ENCODE measurements at regions not wholly inside any gene's neighbourhood (a gene's known extent, or its start where the extent isn't known, plus 50 kb on each side); places are given as distances from the start of the nearest gene placed in this dataset.
A peak's percentile ranks its signal among the peaks of the same experiment; 100 is the strongest.

DNA sequence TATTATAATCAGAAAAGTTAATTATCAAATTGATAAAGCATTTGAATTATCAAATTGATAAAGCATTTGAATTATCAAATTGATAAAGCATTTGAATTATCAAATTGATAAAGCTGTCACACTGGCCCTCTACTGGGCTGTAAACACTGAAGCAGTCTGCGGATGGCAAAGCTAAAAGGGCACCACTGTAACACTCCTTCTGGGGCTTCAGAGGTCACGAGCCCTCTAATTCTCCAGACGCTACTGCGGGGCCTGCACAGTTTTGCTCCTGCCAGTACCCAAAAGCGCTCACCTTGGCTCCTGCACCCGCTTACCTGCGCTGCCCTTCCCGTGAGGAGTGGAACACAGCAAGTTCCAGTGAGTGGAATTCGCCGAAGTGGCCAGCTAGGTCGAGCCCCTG is 409.0 kb upstream of the KCNMB2 start:
- Histone ChIP-seq H4K91ac (replicated peaks; ENCODE audit: insufficient read length, low read length) (no peak overlapping the region), H3K4me2 (ENCODE audit: insufficient read depth in 1 of 2, low read depth in 2 of 2, low read length in 2 of 2) (no peak overlapping the region), H2BK5ac (ENCODE audit: low read depth, low read length) (no peak overlapping the region), H3K27ac (ENCODE audit: low read depth, low read length) (no peak overlapping the region; the same call in 1 of the 2 replicates), H3K9me3 (ENCODE audit: insufficient read depth in 2 of 2, low read depth in 1 of 2, low read length in 1 of 2) (peaks cover 0 to 3% of the 10 kb centered on the region in 2 experiments; a peak in 1 of 4 replicates), H3K4me1 (replicated peaks in 1 of 4; ENCODE audit: control insufficient read depth in 3 of 4, insufficient read depth in 4 of 4, low read length in 3 of 4) (no peaks in the 10 kb centered on the region), H2AFZ (ENCODE audit: low read length) (peak overlapping the region; percentile 77; the same call in 1 of the 2 replicates), H3K4me3 (ENCODE audit: extremely low read depth in 1 of 4, insufficient read depth in 2 of 4, low read depth in 3 of 4, low read length in 4 of 4) (no peak overlapping the region), H3K79me2 (ENCODE audit: control insufficient read depth in 1 of 2, insufficient read depth in 2 of 2, low read length in 2 of 2) (no peaks in the 10 kb centered on the region), H3K14ac (ENCODE audit: insufficient read length) (no peak overlapping the region), H4K5ac (ENCODE audit: insufficient read length, low read depth, low read length) (no peak overlapping the region), H2BK120ac (replicated peaks; ENCODE audit: low read depth, low read length) (no peak overlapping the region), H3K4ac (replicated peaks; ENCODE audit: insufficient read length, low read depth, low read length) (no peak overlapping the region), H3K18ac (ENCODE audit: extremely low read depth, low read length) (no peak overlapping the region), H2BK12ac (ENCODE audit: low read depth, low read length) (no peak overlapping the region; the same call in 1 of the 2 replicates), H4K8ac (ENCODE audit: extremely low read depth, insufficient read depth, low read length) (no peak overlapping the region), H3K36me3 (ENCODE audit: control insufficient read depth in 2 of 4, insufficient read depth in 4 of 4, low read length in 3 of 4) (no peaks in the 10 kb centered on the region), H3K56ac (replicated peaks; ENCODE audit: insufficient read length, low read depth, low read length) (no peak overlapping the region), H4K20me1 (replicated peaks in 1 of 2; ENCODE audit: control insufficient read depth in 1 of 2, insufficient read depth in 2 of 2, low read length in 2 of 2) (no peaks in the 10 kb centered on the region), H2BK15ac (ENCODE audit: low read length) (no peak overlapping the region), H3K9ac (replicated peaks in 1 of 4; ENCODE audit: extremely low read depth in 1 of 4, low read depth in 3 of 4, low read length in 3 of 4) (no peak overlapping the region), H3K27me3 (replicated peaks in 1 of 4; ENCODE audit: control insufficient read depth in 3 of 4, extremely low read depth in 1 of 4, insufficient read depth in 3 of 4, low read length in 3 of 4) (no peaks in the 10 kb centered on the region), H3K79me1 (ENCODE audit: low read depth, low read length) (no peaks in the 10 kb centered on the region), H3K23ac (ENCODE audit: insufficient read length) (no peak overlapping the region), H3K23me2 (ENCODE audit: low read depth, low read length) (no peaks in the 10 kb centered on the region), H2BK20ac (ENCODE audit: low read length) (no peak overlapping the region), H2AK5ac (ENCODE audit: low read depth, low read length) (no peak overlapping the region)
- FAIRE-seq (no peak), DNase-seq (ENCODE audit: low read depth in 1 of 2, low spot score in 2 of 2) (no peak)
- ChIA-PET CTCF (ENCODE audit: partially characterized antibody) (no interaction called here), POLR2A (ENCODE audit: partially characterized antibody) (no interaction called here)
- TF ChIP-seq CBX5 (IDR thresholded peaks at IDR 0.05; ENCODE audit: low read depth, low read length) (no peak), SP1 (IDR thresholded peaks at IDR 0.05; ENCODE audit: low read depth, low read length) (no peak), RAD21 (IDR thresholded peaks at IDR 0.05 in 1 of 2, conservative IDR thresholded peaks at IDR 0.05 in 1 of 2; ENCODE audit: low read depth in 2 of 2, low read length in 2 of 2) (0 out of 4 replicates have a peak, but pooled peaks of 1 of the 2 experiments have one; percentile 2), TAF1 (IDR thresholded peaks at IDR 0.05; ENCODE audit: low read depth, low read length) (no peak), CHD2 (IDR thresholded peaks at IDR 0.05; ENCODE audit: low read length) (no peak), CTBP2 (IDR thresholded peaks at IDR 0.05; ENCODE audit: borderline replicate concordance, insufficient read depth, insufficient read length, low read length) (no peak)
- WGBS, 2 experiments (ENCODE audit: extremely low coverage in 1 of 2, insufficient coverage in 1 of 2, insufficient read length in 1 of 2, insufficient replicate concordance in 2 of 2, low coverage in 1 of 2, low lambda C conversion rate in 2 of 2, missing lambda C conversion rate in 1 of 2): 91% methylated on average over 11 of the region's 11 CpGs; no CpG with 5 or more reads in 1 of the 2 experiments
